HG03045 (cell line): ENCODE measurements at regions not wholly inside any gene's neighbourhood (a gene's known extent, or its start where the extent isn't known, plus 50 kb on each side); places are given as distances from the start of the nearest gene placed in this dataset.

Experiments used
- ATAC-seq: cut with Tn5 transposase; IDR thresholded peaks from one replicate; pipeline ENCODE4 v1.9.1; 2021; ENCODE audit warnings: mild to moderate bottlenecking, moderate library complexity; ENCODE audit not compliant: unreplicated experiment

DNA sequence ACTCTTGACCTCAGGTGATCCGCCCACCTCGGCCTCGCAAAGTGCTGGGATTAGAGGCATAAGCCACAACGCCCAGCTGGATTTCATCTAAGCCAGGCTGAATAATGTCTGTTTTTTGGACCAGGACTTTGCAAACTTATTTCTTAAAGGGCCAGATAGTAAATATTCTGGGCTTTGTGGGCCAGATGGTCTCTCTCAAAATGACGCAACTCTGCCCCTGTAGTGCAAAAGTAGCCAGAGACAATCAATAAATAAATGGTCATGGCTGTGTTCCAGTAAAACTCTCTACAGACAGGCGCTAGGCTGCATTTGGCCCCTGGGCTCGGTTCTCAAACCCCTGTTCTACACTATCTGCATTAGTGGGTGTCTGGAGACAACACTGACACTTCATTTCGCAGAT, 121.9 kb upstream of the CDH13 start:
- no peak for ATAC-seq

- no peak for ATAC-seq
These were observed 127.5 kb upstream of the CDH13 start for GRCh38 chr16:82499302-82499701.

DNA sequence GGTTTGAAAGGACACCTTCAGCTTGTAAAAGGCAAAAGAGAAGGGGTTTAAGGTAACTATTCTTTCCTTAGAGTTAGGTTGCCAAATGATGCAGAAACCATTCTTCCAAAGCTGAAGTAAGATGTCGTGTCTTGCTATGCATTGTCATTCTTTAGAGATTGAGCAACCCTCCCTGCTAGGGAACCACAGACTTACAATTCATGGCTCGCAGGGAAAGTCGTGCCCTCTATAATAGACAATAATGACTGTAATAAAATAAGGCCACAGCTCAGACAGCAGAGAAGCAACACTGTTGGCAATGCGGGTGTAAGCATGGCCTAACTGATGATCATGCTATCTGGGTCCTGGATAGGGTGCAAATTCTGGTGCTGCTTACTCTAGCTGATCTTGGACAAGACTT, 129.6 kb upstream of the CDH13 start:
- ATAC-seq: no peak

- ATAC-seq: no peak
These were observed 138.3 kb upstream of the CDH13 start for GRCh38 chr16:82488460-82488859.

GRCh38 chr16:82481455-82481854, 145.3 kb upstream of the CDH13 start:
- ATAC-seq: no peak

- no peak for ATAC-seq
These were observed 150.0 kb upstream of the CDH13 start for GRCh38 chr16:82476786-82477185.

GRCh38 chr16:82470620-82471152, 156.1 kb upstream of the CDH13 start:
- ATAC-seq: no peak

DNA sequence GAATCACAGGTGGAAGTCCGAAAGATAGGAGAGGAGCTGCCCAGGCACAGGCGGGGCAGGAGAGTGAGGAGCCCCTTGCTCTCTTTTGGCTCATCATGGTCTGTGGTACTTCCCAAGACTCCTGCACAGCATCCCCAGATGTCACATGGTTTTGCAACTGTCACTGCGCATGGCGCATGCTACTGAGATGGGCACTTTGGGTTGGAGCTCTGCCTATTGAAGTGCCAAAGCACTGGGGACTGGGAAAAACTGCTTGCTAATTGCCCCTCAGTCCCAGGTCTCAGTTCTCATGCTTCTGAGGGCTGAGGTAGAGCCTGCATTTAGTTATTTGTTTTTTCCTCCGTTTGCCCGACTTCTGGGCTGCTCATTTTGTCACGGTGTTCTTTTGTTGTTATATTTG, 156.8 kb upstream of the CDH13 start:
- no peak for ATAC-seq

DNA sequence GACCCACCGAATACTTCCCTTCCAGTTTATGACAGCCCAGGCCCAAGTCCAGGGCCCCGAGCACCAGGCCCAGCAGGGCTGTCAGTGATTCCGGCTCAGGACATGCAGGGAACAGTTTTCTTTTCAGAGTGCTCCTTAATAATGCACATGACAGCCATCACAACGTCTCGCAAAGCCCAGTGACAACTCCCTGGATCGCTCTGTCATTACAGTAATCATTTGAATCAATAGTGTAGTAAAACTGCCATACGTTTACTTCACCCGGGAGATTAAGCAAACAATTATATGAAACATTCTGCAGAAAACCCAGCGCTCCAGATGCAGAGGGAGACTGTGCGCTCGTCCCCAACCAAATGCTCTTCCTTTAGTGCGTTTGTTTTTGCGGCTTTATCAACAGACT, 162.6 kb upstream of the CDH13 start:
- no peak for ATAC-seq

GRCh38 chr16:82460766-82461165, 166.0 kb upstream of the CDH13 start:
- no peak for ATAC-seq

DNA sequence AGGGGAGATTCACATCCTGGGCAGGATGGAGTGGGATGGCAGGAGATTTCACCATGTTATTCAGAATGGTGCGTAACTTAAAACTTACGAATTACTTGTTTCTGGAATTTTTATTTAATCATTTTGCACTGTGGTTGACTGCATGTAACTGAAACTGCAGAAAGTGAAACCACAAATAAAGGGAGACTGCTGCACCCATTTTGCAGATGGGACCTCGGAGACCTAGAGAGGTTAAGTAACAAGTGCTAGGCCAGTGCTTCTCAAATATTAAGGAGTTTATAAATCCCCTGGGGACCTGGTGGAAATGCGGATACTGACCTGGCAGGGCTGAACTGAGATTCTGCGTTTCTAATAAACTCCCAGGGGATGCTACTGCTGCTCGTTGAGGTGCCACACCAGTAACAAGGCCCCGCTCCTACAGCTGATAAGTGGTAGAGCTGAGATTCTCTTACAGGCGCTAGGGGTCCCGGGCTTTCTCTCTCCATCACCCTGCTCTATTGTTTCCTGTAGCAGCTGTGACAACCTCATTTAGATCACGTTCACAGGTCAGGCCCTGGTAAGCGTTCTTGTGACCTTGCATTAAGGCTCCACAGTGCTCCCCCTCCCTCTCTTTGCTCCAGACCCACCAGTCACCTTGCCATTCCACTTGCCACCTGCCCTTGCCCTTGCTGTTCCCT, 167.1 kb upstream of the CDH13 start:
- no peak for ATAC-seq

DNA sequence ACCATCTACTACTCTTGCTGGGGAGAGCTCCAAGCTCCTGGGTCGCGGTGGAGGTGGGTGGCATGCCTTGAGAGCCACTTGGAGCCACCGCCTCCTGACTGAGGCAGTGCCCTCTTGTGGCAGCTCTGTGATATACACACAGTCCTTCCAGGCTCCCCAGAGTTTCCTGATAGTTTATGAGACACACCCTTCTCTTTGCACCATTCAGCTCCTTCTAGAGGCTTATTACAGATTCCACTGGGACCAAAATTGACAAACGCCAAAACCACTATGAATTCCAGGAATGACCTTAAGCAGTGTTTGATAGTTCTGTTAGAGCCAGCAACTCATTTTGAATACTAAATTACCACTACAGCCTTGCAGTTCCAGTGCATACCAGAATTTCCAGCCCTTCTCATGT, 170.1 kb upstream of the CDH13 start:
- peak; percentile 68 for ATAC-seq

GRCh38 chr16:82454566-82454965, 172.2 kb upstream of the CDH13 start:
- ATAC-seq: no peak

GRCh38 chr16:82454152-82454551, 172.6 kb upstream of the CDH13 start:
- no peak for ATAC-seq

GRCh38 chr16:82452004-82452756, 174.6 kb upstream of the CDH13 start:
- ATAC-seq: no peak

DNA sequence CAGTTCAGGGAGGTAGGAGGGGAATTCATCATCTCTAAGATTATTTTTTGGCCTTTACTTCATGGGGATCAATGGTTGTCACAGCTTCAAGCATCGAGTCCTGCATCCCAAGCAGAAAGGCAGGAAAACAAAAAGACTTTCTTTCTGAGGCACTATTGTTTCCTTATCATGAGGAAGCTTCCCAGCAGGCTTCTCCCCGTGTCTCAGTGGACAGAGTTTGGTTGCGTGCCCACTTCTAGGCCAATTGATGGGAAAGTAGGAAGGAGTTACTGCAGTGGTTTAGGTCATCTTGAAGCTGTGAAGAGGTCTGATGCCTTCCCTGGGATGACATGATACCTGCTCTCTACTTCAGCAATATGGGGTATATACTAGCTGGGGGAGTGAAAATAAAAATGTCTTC, 175.3 kb upstream of the CDH13 start:
- no peak for ATAC-seq

DNA sequence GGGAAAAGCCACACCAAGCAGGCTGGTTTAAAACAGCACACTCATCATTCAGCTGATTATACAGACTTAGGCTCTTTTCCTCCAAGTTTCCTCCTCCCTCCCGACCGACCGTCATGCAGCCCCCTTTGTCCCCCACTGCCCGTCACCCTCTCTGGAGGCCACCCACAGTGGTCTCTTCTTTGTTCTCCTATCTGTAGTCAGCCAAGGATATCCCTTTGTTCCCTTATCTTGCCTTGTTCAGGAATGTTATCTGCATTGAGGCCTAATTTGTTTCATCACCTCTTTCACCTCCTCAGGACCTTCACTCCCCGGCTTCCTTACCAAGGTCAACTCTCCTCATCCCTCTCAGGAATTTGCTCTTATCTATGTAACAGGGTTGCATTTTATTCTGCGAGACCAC, 186.4 kb upstream of the CDH13 start:
- no peak for ATAC-seq

DNA sequence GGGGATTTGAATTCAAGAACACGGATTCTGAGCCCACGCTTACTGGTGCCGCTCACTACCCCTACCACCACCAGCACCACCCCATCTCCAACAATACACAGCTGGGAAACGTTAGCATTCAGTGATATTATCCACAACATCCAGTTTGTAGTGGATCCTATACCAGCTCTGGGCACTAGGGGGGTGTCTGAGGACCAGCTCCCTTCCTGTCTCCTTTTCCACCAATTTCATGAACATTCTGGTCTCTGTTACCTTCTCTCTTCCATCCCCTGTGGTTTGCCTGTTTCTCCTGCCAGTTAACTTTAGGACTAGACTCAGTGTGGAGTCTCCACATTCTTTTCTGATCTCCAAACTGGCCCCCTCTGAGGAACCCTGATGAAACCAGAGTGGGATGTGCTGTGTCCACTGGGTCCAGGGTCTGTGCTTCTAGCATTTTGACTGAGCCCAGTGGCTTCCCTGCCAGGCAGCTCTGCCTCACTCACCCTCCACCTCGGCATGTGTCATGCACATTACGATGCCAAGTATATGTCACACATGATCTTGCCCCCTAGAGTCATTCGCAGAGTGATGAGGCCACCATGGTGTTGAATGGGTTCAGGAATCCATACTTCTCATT, 187.0 kb upstream of the CDH13 start:
- no peak for ATAC-seq

DNA sequence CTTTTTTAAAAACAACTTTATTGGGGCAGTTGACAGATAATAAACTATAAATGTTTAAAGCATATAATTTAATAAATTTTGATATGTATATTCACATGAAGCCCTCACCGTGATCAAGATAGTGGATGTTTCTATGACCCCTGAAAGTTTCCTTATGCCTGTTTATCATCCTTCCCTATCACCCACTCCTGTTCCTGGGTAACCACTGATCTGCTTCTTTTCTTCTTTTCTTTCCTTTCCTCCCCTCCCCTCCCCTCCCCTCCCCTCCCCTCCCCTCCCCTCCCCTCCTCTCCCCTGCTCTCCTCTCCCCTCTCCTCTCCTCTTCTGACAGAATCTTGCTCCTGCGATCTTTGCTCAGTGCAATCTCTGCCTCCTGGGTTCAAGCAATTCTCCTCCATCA, 193.7 kb upstream of the CDH13 start:
- no peak for ATAC-seq

DNA sequence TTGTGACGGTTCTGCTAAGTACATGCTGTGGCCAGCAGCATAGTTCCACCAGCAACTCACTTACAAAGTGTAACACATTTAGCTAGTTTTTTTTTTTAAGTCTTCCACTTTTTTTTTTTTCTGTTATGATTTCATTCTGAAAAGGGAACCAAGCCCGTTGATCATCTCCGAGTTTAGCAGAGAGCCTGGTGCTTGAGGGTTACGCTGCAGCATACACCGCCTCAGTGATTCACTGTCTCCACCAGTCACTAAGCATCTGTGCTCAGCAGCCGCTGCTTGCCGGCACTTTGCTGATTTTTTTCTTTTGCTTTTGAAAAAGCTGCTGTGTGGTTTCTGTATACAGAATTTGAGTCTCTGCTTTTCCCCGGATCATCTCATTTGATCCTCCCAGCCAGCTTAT, 194.5 kb upstream of the CDH13 start:
- no peak for ATAC-seq

DNA sequence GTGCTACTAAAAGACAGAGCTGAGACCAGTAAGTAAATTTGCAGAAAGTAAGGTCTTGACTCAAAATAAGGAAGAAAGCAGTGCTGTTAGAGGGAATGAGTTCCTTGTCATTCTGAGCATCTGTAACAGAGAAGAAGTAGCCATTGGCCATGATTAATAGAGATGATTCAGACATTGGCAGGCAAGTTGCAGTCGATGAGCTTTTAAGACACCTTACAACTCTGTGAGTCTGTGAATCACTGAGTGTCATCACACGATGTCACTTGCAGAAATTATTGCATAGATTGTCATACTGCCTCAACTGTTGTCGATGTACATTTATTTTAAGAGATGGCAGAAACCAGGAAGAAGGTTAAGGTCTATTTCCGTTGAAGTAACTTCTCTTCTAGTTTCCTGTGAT, 201.1 kb upstream of the CDH13 start:
- no peak for ATAC-seq

- no peak for ATAC-seq
These were observed 204.9 kb upstream of the CDH13 start for GRCh38 chr16:82421851-82422250.
